ENCODE measurements at regions not wholly inside any gene's neighbourhood (a gene's known extent, or its start where the extent isn't known, plus 50 kb on each side); places are given as distances from the start of the nearest gene placed in this dataset.

DNA sequence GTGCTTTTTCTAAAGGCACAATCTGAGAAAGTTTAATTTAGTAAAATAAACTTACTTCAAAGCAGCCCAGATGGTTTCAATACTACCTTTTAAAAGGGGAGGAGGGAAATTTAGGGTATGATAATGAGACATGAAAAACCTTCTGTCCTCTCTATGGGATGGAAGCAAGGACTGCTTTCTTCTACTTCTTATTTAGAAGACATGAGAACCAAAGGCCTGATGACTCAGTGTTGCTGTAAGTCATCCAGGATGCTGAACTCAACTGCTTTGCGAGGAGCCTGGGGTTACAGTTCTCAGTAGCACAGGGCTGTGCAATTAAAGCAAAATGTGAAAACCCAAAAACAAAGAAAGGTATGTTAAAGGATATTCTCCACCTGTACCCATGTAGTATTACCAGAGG is 140.8 kb upstream of the EDNRA start:
- Histone ChIP-seq H3K4me3 (ENCODE audit: low read depth in 1 of 2, low read length in 2 of 2) (no peak overlapping the region), H3K9me3 (ENCODE audit: control insufficient read depth in 1 of 2, low read length in 2 of 2) (no peaks in the 10 kb centered on the region), H3K4me1 (ENCODE audit: control insufficient read depth in 1 of 2, insufficient read depth in 2 of 2, low read length in 2 of 2) (peaks cover 0 to under 1% of the 10 kb centered on the region in 2 donors), H3K27me3 (ENCODE audit: control insufficient read depth in 1 of 2, insufficient read depth in 2 of 2, low read length in 2 of 2) (no peaks in the 10 kb centered on the region), H3K36me3 (ENCODE audit: control insufficient read depth in 1 of 2, insufficient read depth in 2 of 2, low read length in 2 of 2) (no peaks in the 10 kb centered on the region), H3K9ac (ENCODE audit: low read depth in 1 of 2, low read length in 2 of 2) (no peak overlapping the region), H3K27ac (ENCODE audit: low read depth, low read length) (no peak overlapping the region)

DNA sequence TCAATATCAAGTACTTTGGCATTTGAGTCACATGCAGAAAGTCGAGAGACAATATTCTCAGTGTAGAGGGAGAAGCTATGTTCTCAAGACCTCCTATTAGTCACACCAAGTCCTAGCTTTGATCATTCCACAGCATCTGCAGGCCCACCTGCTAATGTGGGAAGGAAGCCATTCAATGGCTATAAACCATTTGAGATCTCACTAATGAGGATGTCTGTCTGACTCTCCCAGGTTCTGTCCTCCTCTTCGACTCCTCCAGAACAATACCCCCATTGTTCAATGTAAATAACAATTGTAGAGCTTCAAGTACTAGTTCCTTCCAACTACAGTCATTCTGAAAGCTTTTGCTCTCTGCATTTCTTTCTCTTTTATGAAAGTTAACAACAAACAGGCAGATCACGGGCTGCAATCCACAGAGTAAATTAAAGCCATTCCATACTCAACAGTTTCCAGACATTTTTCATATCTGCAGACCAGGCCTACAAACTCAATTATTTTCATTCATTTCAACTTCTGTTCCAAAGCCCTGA is 140.2 kb upstream of the EDNRA start:
- H3K27me3 ChIP-seq (ENCODE audit: control insufficient read depth in 1 of 2, insufficient read depth in 2 of 2, low read length in 2 of 2) = no peaks in the 10 kb centered on the region
- H3K27ac ChIP-seq (ENCODE audit: low read depth, low read length) = no peak overlapping the region

DNA sequence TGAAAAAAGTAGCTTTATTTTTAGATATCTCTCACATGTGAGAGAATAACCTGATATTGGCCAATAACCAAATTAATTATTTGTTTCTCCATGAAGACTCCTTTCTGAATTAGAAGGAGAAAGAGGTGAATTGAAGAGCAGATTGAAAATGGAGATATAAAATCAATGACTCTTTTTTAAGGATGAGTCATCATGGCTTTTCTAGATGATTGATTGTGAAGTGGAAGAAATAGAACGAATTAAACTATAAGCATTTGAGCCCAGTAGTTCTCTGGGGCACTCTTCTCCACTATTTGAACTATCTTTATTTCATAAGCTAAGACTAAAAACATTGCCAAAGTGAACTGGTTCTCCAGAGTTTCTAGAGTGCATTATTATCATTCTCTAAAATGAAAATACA is 137.2 kb upstream of the EDNRA start:
- Histone ChIP-seq H3K9ac (ENCODE audit: low read depth in 1 of 2, low read length in 2 of 2) (no peak overlapping the region), H3K36me3 (ENCODE audit: control insufficient read depth in 1 of 2, insufficient read depth in 2 of 2, low read length in 2 of 2) (no peaks in the 10 kb centered on the region), H3K9me3 (ENCODE audit: control insufficient read depth in 1 of 2, low read length in 2 of 2) (no peaks in the 10 kb centered on the region), H3K27ac (ENCODE audit: low read depth, low read length) (no peak overlapping the region), H3K27me3 (ENCODE audit: control insufficient read depth in 1 of 2, insufficient read depth in 2 of 2, low read length in 2 of 2) (no peaks in the 10 kb centered on the region), H3K4me1 (ENCODE audit: control insufficient read depth in 1 of 2, insufficient read depth in 2 of 2, low read length in 2 of 2) (no peaks in the 10 kb centered on the region), H3K4me3 (ENCODE audit: low read depth in 1 of 2, low read length in 2 of 2) (no peak overlapping the region)

More for the DNA sequence above, 140.2 kb upstream of the EDNRA start:
- Histone ChIP-seq H3K9me3 (ENCODE audit: control insufficient read depth in 1 of 2, low read length in 2 of 2) (no peaks in the 10 kb centered on the region), H3K9ac (ENCODE audit: low read depth in 1 of 2, low read length in 2 of 2) (no peak overlapping the region), H3K36me3 (ENCODE audit: control insufficient read depth in 1 of 2, insufficient read depth in 2 of 2, low read length in 2 of 2) (no peaks in the 10 kb centered on the region), H3K4me1 (ENCODE audit: control insufficient read depth in 1 of 2, insufficient read depth in 2 of 2, low read length in 2 of 2) (no peaks in the 10 kb centered on the region), H3K4me3 (ENCODE audit: low read depth in 1 of 2, low read length in 2 of 2) (no peak overlapping the region)

DNA sequence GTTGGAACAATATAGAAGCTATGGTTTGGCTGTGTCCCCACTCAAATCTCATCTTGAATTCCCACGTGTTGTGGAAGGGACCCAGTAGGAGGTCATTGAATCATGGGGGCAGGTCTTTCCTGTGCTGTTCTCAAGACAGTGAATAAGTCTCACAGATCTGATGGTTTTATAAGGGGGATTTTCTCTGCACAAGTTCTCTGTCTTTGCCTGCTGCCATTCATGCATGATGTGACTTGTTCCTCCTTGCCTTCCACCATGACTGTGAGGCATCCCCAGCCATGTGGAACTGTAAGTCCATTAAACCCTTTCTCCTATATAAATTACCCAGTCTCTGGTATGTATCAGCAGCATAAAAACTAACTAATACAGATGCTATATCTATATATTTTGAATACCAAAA is 135.2 kb upstream of the EDNRA start:
- H3K36me3 ChIP-seq (ENCODE audit: control insufficient read depth in 1 of 2, insufficient read depth in 2 of 2, low read length in 2 of 2) = no peaks in the 10 kb centered on the region
- no peak overlapping the region for H3K4me3 ChIP-seq (ENCODE audit: low read depth in 1 of 2, low read length in 2 of 2)
- no peaks in the 10 kb centered on the region for H3K4me1 ChIP-seq (ENCODE audit: control insufficient read depth in 1 of 2, insufficient read depth in 2 of 2, low read length in 2 of 2)
- H3K9me3 ChIP-seq (ENCODE audit: control insufficient read depth in 1 of 2, low read length in 2 of 2) = no peaks in the 10 kb centered on the region
- H3K27ac ChIP-seq (ENCODE audit: low read depth, low read length) = no peak overlapping the region
- H3K9ac ChIP-seq (ENCODE audit: low read depth in 1 of 2, low read length in 2 of 2) = no peak overlapping the region
- no peaks in the 10 kb centered on the region for H3K27me3 ChIP-seq (ENCODE audit: control insufficient read depth in 1 of 2, insufficient read depth in 2 of 2, low read length in 2 of 2)

DNA sequence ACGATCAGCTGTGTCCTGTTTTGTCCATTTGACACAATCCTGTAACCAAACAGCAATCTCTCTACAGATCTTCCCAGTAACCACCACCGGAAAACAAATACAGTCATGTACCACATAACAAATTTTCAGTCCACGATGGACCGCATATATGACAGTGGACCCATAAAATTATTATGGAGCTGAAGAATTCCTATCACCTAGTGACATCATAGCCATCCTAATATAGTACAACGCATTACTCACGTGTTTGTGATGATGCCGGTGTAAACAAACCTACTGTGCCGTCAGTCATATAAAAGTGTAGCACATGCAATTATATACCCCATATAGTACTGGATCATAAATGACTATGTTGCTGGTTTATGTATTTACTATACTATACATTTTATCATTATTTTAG is 133.7 kb upstream of the EDNRA start:
- no peaks in the 10 kb centered on the region for H3K9me3 ChIP-seq (ENCODE audit: control insufficient read depth in 1 of 2, low read length in 2 of 2)
- H3K4me3 ChIP-seq (ENCODE audit: low read depth in 1 of 2, low read length in 2 of 2) = no peak overlapping the region
- H3K9ac ChIP-seq (ENCODE audit: low read depth in 1 of 2, low read length in 2 of 2) = no peak overlapping the region

DNA sequence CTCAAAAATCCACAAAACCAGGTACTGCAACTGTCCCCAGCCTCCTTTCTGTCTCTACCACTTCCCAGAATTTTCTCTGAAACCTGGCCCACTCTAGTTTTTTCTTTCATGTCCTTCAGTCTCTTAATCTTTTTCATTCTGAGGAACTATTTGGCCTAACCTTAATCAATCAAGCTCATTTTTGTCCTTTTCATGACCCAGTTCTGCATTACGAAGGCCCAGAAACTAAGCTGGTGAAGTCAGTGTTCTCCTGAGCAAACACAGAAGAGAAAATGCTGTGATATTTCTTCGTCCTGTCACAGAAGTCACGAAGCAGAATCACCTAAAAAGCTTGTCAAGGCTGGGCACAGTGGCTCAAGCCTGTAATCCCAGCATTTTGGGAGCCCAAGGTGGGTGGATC is 131.7 kb upstream of the EDNRA start:
- Histone ChIP-seq H3K27ac (ENCODE audit: low read depth, low read length) (no peak overlapping the region), H3K27me3 (ENCODE audit: control insufficient read depth in 1 of 2, insufficient read depth in 2 of 2, low read length in 2 of 2) (no peaks in the 10 kb centered on the region), H3K4me1 (ENCODE audit: control insufficient read depth in 1 of 2, insufficient read depth in 2 of 2, low read length in 2 of 2) (no peaks in the 10 kb centered on the region), H3K36me3 (ENCODE audit: control insufficient read depth in 1 of 2, insufficient read depth in 2 of 2, low read length in 2 of 2) (no peaks in the 10 kb centered on the region), H3K4me3 (ENCODE audit: low read depth in 1 of 2, low read length in 2 of 2) (no peak overlapping the region), H3K9ac (ENCODE audit: low read depth in 1 of 2, low read length in 2 of 2) (no peak overlapping the region), H3K9me3 (ENCODE audit: control insufficient read depth in 1 of 2, low read length in 2 of 2) (no peaks in the 10 kb centered on the region)

More for the DNA sequence above, 133.7 kb upstream of the EDNRA start:
- H3K36me3 ChIP-seq (ENCODE audit: control insufficient read depth in 1 of 2, insufficient read depth in 2 of 2, low read length in 2 of 2) = no peaks in the 10 kb centered on the region
- no peak overlapping the region for H3K27ac ChIP-seq (ENCODE audit: low read depth, low read length)
- H3K4me1 ChIP-seq (ENCODE audit: control insufficient read depth in 1 of 2, insufficient read depth in 2 of 2, low read length in 2 of 2) = no peaks in the 10 kb centered on the region
- H3K27me3 ChIP-seq (ENCODE audit: control insufficient read depth in 1 of 2, insufficient read depth in 2 of 2, low read length in 2 of 2) = no peaks in the 10 kb centered on the region

DNA sequence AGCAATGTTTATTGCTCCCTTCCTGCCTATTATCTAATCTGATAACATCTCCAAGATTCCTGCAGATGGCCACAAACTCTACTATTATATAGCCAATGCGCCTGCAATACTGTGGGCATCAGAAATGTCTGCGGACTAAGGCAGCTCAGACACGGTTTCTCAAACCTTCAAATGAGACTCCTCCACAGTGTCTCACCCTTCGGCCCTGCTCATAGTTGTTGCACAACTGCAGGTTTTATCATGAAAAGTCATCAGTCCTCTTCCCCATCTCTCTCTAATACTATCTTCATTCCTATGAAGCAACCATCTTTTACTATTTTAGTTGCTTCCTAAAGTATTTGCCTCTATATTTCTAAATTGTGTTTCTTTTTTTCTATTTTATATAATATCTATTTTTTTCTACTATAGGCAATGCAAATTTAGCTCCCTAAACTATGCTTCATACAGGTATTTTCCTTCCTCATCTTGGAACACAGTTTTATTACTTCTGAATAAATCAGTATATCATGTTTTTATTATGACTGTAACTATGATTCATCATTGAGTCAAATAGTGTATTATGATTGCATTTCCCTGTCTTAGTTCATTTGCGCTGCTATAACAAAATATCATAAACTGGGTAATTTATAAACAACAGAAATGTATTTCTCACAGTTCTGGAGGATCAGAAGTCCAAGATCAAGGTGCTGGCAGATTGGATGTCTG is 129.7 kb upstream of the EDNRA start:
- no peaks in the 10 kb centered on the region for H3K36me3 ChIP-seq (ENCODE audit: control insufficient read depth in 1 of 2, insufficient read depth in 2 of 2, low read length in 2 of 2)
- no peak overlapping the region for H3K27ac ChIP-seq (ENCODE audit: low read depth, low read length)
- H3K9ac ChIP-seq (ENCODE audit: low read depth in 1 of 2, low read length in 2 of 2) = no peak overlapping the region
- no peak overlapping the region for H3K4me3 ChIP-seq (ENCODE audit: low read depth in 1 of 2, low read length in 2 of 2)
- no peaks in the 10 kb centered on the region for H3K9me3 ChIP-seq (ENCODE audit: control insufficient read depth in 1 of 2, low read length in 2 of 2)
- no peaks in the 10 kb centered on the region for H3K27me3 ChIP-seq (ENCODE audit: control insufficient read depth in 1 of 2, insufficient read depth in 2 of 2, low read length in 2 of 2)
- no peaks in the 10 kb centered on the region for H3K4me1 ChIP-seq (ENCODE audit: control insufficient read depth in 1 of 2, insufficient read depth in 2 of 2, low read length in 2 of 2)

DNA sequence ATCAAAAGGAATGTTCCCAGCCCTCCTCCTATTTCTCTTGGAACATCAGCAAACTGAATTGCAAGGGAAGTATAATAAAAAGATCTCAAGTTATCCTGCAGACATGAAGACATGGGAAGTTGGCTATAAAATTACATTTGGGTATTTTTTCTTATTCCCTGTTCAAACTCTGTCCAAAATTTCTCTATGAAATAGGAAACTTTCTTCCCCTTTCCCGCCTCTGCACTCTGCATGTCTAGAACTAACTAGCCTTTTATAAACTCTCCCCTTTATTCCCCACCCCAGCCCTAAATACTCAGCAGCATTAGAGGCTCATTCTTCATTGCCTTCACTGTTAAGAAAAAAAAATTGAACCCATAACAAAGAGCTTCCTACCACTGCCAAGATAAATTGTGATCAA is 126.7 kb upstream of the EDNRA start:
- Histone ChIP-seq H3K36me3 (ENCODE audit: control insufficient read depth in 1 of 2, insufficient read depth in 2 of 2, low read length in 2 of 2) (no peaks in the 10 kb centered on the region), H3K27ac (ENCODE audit: low read depth, low read length) (no peak overlapping the region), H3K27me3 (ENCODE audit: control insufficient read depth in 1 of 2, insufficient read depth in 2 of 2, low read length in 2 of 2) (no peaks in the 10 kb centered on the region)

DNA sequence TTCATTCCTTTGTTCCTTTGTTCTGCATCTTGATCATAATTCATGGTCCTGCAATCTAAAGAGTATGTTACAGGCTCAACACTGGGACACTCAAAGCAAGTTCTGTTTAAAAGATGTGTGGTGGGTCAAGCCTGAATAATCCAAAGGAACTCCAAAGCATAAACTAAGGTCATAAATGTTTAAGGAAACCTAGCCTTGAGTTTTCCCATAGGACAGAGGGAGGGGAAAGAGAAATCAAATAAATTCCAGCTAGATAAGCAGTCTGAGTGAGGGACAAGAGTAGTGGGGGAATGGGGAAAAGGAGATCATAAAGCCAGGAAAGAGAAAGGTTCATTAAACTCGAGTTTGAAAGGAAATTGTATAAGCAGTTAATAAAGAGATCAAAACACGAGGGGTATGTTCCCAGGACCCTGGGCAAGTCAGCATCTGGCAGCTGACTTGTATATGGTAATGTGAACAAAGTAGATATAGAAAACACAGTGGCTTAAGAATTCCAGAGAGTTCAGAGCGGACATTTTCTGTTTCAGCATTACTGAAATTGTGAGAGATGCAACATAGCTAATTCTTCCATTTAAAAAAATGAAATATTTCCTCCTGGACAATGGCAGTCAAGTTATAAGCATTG is 125.8 kb upstream of the EDNRA start:
- H3K27ac ChIP-seq (ENCODE audit: low read depth, low read length) = no peak overlapping the region
- H3K9me3 ChIP-seq (ENCODE audit: control insufficient read depth in 1 of 2, low read length in 2 of 2) = no peaks in the 10 kb centered on the region
- H3K9ac ChIP-seq (ENCODE audit: low read depth in 1 of 2, low read length in 2 of 2) = no peak overlapping the region
- H3K27me3 ChIP-seq (ENCODE audit: control insufficient read depth in 1 of 2, insufficient read depth in 2 of 2, low read length in 2 of 2) = no peaks in the 10 kb centered on the region
- no peak overlapping the region for H3K4me3 ChIP-seq (ENCODE audit: low read depth in 1 of 2, low read length in 2 of 2)
- H3K4me1 ChIP-seq (ENCODE audit: control insufficient read depth in 1 of 2, insufficient read depth in 2 of 2, low read length in 2 of 2) = peaks cover 0 to 11% of the 10 kb centered on the region in 2 donors
- no peaks in the 10 kb centered on the region for H3K36me3 ChIP-seq (ENCODE audit: control insufficient read depth in 1 of 2, insufficient read depth in 2 of 2, low read length in 2 of 2)

More for the DNA sequence above, 126.7 kb upstream of the EDNRA start:
- H3K9ac ChIP-seq (ENCODE audit: low read depth in 1 of 2, low read length in 2 of 2) = no peak overlapping the region
- no peak overlapping the region for H3K4me3 ChIP-seq (ENCODE audit: low read depth in 1 of 2, low read length in 2 of 2)
- H3K9me3 ChIP-seq (ENCODE audit: control insufficient read depth in 1 of 2, low read length in 2 of 2) = no peaks in the 10 kb centered on the region
- peaks cover 0 to 1% of the 10 kb centered on the region in 2 donors for H3K4me1 ChIP-seq (ENCODE audit: control insufficient read depth in 1 of 2, insufficient read depth in 2 of 2, low read length in 2 of 2)

DNA sequence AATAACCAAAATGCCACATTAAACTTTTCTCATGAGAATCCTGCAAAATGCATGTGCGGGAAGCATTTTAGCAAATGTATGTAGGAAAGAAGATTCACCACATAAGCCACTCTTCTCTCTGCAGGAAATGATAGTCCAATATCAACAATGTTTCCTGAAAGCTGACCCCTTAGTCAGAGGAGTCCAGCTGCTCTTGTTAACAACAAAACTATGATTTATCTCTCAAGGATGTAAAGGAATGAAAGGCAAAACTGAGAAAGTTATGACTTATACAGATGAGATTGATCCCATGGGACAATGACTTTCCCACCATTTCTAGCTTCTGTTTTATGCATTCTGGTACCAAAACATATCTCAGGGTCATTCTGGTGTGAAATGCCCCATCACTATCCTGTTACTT is 125.0 kb upstream of the EDNRA start:
- H3K4me3 ChIP-seq (ENCODE audit: low read depth in 1 of 2, low read length in 2 of 2) = no peak overlapping the region
- H3K9me3 ChIP-seq (ENCODE audit: control insufficient read depth in 1 of 2, low read length in 2 of 2) = no peaks in the 10 kb centered on the region
- peaks cover 0 to 18% of the 10 kb centered on the region in 2 donors for H3K4me1 ChIP-seq (ENCODE audit: control insufficient read depth in 1 of 2, insufficient read depth in 2 of 2, low read length in 2 of 2)
- H3K27me3 ChIP-seq (ENCODE audit: control insufficient read depth in 1 of 2, insufficient read depth in 2 of 2, low read length in 2 of 2) = no peaks in the 10 kb centered on the region
- H3K27ac ChIP-seq (ENCODE audit: low read depth, low read length) = no peak overlapping the region
- no peak overlapping the region for H3K9ac ChIP-seq (ENCODE audit: low read depth in 1 of 2, low read length in 2 of 2)
- H3K36me3 ChIP-seq (ENCODE audit: control insufficient read depth in 1 of 2, insufficient read depth in 2 of 2, low read length in 2 of 2) = no peaks in the 10 kb centered on the region

All from duodenal mucosa (tissue), 2 donors.